Naive thymus-derived CD8-positive, alpha-beta T cell (primary cell): ENCODE measurements at regions not wholly inside any gene's neighbourhood (a gene's known extent, or its start where the extent isn't known, plus 50 kb on each side); places are given as distances from the start of the nearest gene placed in this dataset.
A peak's percentile ranks its signal among the peaks of the same experiment; 100 is the strongest.

ENCODE experiments used
- ATAC-seq, 2 donors: fragments of 150-1000 bp; cut with Tn5 transposase in 1 of 2; sonication (Bioruptor Pico), chemical (Tn5 transposase) in 1 of 2; 1 replicate in 1 of 2; 2 replicates in 1 of 2; pipeline ENCODE4 v1.10.0; 2021; ENCODE audit warnings: mild to moderate bottlenecking in 2 of 2, moderate library complexity in 2 of 2
- POLR2A ChIA-PET: fragments of 350-600 bp; sonication (Branson Sonifier 250); formaldehyde crosslinking; loops from one replicate; lab custom pipeline; 2021; ENCODE audit warnings: antibody characterized with exemption; lab: Charles Lee
- DNase-seq, 10 donors: peaks; one replicate each; pipeline versions ENCODE4 v3.0.0 to v3.0.0-alpha.2; 2020 to 2022
- H3K27ac Mint-ChIP-seq, 10 donors: one replicate each; pipeline ENCODE4 v1.8.0; 2020 to 2022; ENCODE audit warnings: mild to moderate bottlenecking in 10 of 10, mixed read lengths in 10 of 10, moderate library complexity in 4 of 10, inconsistent platforms in 1 of 10
- H3K27me3 Mint-ChIP-seq, 5 donors: one replicate each; pipeline ENCODE4 v1.8.0; 2021 to 2022; ENCODE audit warnings: mixed read lengths in 5 of 5
- H3K36me3 Mint-ChIP-seq, 3 donors: one replicate each; pipeline ENCODE4 v1.8.0; 2020 to 2022; ENCODE audit warnings: mixed read lengths in 3 of 3, mild to moderate bottlenecking in 2 of 3, inconsistent platforms in 1 of 3
- H3K4me1 Mint-ChIP-seq, 4 donors: one replicate each; pipeline ENCODE4 v1.8.0; 2021 to 2022; ENCODE audit warnings: mixed read lengths in 4 of 4
- H3K4me3 Mint-ChIP-seq, 10 donors: one replicate each; pipeline ENCODE4 v1.8.0; 2020 to 2022; ENCODE audit warnings: mild to moderate bottlenecking in 10 of 10, mixed read lengths in 10 of 10, moderate library complexity in 6 of 10, inconsistent platforms in 1 of 10
- H3K9me3 Mint-ChIP-seq, 9 donors: one replicate each; pipeline ENCODE4 v1.8.0; 2020 to 2022; ENCODE audit warnings: mixed read lengths in 9 of 9, mild to moderate bottlenecking in 3 of 9, inconsistent platforms in 1 of 9, moderate library complexity in 1 of 9

DNA sequence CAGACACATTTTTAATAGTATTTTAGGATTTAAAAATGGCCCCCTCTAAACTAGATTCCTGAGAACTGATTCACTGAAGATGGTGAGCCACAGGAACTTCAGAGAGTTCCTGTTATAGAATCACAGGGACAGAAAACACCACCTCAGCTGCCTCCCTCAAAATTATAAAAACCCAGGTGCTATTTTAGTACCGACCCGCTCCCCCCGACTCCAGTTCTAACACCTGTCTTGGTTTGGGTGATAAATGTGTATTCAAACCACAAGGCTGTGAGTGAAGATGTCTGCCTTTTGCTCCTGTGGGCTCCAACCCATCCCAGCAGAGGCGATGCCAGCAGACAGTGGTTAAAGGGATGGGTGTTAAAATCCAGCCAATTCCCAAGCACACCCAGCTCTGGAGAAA, 127.4 kb upstream of the LY86 start:
- ATAC-seq (no peak), DNase-seq (no peak)
- H3K27ac Mint-ChIP-seq: peak overlapping the region in 1 of 10 donors; percentile 66
- no peak overlapping the region for H3K4me3 Mint-ChIP-seq
- H3K27me3 Mint-ChIP-seq: peaks cover 7 to 34% (median 23%) of the 10 kb centered on the region in 5 donors
- H3K4me1 Mint-ChIP-seq: no peaks in the 10 kb centered on the region
- peaks cover 0 to 5% (median 0%) of the 10 kb centered on the region in 3 donors for H3K36me3 Mint-ChIP-seq
- POLR2A ChIA-PET: no interaction called here
- H3K9me3 Mint-ChIP-seq: peaks cover 0 to 6% (median 3%) of the 10 kb centered on the region in 9 donors

DNA sequence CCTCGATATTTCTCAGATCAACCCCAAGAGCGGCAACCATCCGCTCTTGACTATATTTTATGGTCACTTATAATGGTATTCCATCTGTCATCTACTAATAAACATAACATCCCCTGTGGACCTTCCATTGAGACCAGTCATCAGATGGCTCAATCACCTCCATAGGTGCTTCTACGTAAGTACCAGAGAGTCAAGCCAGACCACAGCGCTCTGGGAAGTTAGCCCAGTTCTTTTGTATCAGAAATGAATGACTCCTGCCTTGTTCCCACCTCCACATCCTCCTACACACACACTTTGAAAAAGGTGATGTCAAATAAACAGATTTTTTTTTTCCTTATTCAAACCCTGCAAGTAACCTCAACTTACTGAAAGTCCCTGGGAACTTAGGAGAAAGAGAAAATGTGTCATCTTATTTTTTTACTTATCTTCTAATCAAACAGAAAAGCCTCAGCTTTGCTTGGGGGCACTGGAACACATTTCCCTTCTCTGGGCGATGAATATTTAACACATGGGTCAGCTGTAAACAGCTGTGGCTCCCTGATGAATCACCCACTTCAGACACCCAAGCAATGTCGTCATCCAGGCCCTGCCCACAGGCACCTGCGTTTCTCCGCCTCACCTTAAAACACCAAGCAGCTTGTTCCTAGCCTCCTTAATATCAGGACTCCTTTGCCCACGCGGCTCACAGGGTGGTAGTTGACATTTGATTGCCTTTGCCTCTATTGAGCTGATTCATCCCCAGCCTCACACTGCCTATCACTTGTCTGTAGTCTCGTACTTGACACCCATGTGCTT, 121.4 kb upstream of the LY86 start:
- no peaks in the 10 kb centered on the region for H3K4me1 Mint-ChIP-seq
- peaks cover 1 to 15% (median 9%) of the 10 kb centered on the region in 5 donors for H3K27me3 Mint-ChIP-seq
- POLR2A ChIA-PET: no interaction called here
- ATAC-seq (no peak), DNase-seq (no peak)
- H3K4me3 Mint-ChIP-seq: no peak overlapping the region
- H3K27ac Mint-ChIP-seq: no peak overlapping the region
- peaks cover 0 to 17% (median 9%) of the 10 kb centered on the region in 9 donors for H3K9me3 Mint-ChIP-seq
- H3K36me3 Mint-ChIP-seq: peaks cover 0 to 14% (median 4%) of the 10 kb centered on the region in 3 donors

GRCh38 chr6:6469074-6469473, 119.4 kb upstream of the LY86 start:
- peaks cover 0 to 17% (median 9%) of the 10 kb centered on the region in 9 donors for H3K9me3 Mint-ChIP-seq
- H3K4me3 Mint-ChIP-seq: no peak overlapping the region
- POLR2A ChIA-PET: no interaction called here
- ATAC-seq: no peak
- H3K27ac Mint-ChIP-seq: peak overlapping the region in 1 of 10 donors; percentile 4
- DNase-seq: no peak
- H3K4me1 Mint-ChIP-seq: no peaks in the 10 kb centered on the region
- peaks cover 1 to 9% (median 5%) of the 10 kb centered on the region in 5 donors for H3K27me3 Mint-ChIP-seq
- H3K36me3 Mint-ChIP-seq: peaks cover 0 to 14% (median 4%) of the 10 kb centered on the region in 3 donors

DNA sequence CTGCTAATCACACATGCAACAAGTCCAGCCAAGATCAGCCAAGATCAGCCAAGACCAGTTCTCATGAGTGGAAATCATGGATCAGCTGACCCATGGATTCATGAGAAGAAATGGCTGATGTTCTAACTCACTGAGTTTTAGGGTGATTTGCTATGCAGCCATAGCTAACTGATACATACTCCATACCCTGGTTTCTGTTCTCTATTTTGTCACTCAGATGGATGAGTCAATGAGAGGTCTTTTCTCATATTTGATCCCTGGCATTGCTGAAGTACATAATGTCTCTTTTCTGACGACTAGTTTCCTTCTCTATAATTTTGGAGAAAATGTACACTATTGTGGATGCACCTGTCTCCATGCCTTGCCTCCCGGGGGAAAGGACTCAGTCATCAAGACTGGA, 118.4 kb upstream of the LY86 start:
- no peak for ATAC-seq
- peaks cover 0 to 14% (median 4%) of the 10 kb centered on the region in 3 donors for H3K36me3 Mint-ChIP-seq
- POLR2A ChIA-PET: no interaction called here

GRCh38 chr6:6471276-6471675, 117.2 kb upstream of the LY86 start:
- ATAC-seq (no peak), DNase-seq (no peak)
- H3K4me3 Mint-ChIP-seq: no peak overlapping the region
- H3K4me1 Mint-ChIP-seq: no peaks in the 10 kb centered on the region
- POLR2A ChIA-PET: no interaction called here
- H3K9me3 Mint-ChIP-seq: peaks cover 0 to 17% (median 9%) of the 10 kb centered on the region in 9 donors
- no peak overlapping the region for H3K27ac Mint-ChIP-seq
- H3K27me3 Mint-ChIP-seq: peaks cover 0 to 11% (median 4%) of the 10 kb centered on the region in 5 donors
- peaks cover 0 to 14% (median 4%) of the 10 kb centered on the region in 3 donors for H3K36me3 Mint-ChIP-seq

More for the DNA sequence above, 118.4 kb upstream of the LY86 start:
- peaks cover 0 to 17% (median 9%) of the 10 kb centered on the region in 9 donors for H3K9me3 Mint-ChIP-seq
- DNase-seq: no peak
- peaks cover 1 to 12% (median 5%) of the 10 kb centered on the region in 5 donors for H3K27me3 Mint-ChIP-seq
- H3K4me1 Mint-ChIP-seq: no peaks in the 10 kb centered on the region
- no peak overlapping the region for H3K4me3 Mint-ChIP-seq
- H3K27ac Mint-ChIP-seq: no peak overlapping the region

DNA sequence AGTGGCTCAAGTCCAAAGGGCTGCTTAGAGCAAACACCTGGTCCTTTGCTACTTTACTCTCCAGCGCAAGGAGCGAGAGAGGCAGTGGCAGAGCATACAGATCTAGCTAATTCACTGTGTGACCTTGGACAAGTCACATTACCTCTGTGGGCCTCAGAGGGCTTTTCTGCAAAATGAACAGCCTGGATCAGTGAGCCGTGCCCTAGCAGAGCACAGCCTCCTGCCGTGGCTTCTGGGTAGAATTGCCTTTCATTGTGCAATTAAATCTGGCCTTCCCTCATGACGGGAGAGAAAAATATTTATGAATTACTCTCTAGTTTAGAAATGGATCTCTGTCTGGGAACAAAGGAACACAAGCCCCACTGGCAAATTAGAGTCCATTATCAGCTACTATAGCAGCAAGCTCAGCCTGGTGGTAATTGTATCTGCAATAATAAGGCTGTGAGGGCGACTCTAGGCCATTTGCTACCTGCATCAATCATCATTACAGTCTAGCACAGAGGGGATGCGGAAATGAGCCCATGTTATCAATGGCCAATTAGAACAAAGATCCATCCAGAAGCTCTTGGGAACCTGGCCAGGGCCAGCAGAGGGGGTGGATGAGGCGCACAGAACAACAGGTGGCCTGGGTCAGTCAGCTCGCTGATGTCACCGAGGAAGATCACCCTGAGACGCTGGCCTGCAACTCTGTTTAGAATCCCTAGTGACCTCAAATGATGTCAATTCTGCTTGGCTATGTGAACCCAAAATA, 114.2 kb upstream of the LY86 start:
- H3K4me3 Mint-ChIP-seq: no peak overlapping the region
- no peak for DNase-seq

GRCh38 chr6:6479785-6480184, 108.7 kb upstream of the LY86 start:
- ATAC-seq (no peak), DNase-seq (no peak)
- Mint-ChIP-seq H3K27ac (no peak overlapping the region), H3K9me3 (peaks cover 0 to 9% (median 0%) of the 10 kb centered on the region in 9 donors), H3K27me3 (peaks cover 5 to 36% (median 16%) of the 10 kb centered on the region in 5 donors), H3K36me3 (peaks cover 0 to 5% (median 5%) of the 10 kb centered on the region in 3 donors), H3K4me1 (no peaks in the 10 kb centered on the region), H3K4me3 (no peak overlapping the region)
- POLR2A ChIA-PET: no interaction called here

More for the DNA sequence above, 114.2 kb upstream of the LY86 start:
- Mint-ChIP-seq H3K36me3 (peaks cover 0 to 20% (median 9%) of the 10 kb centered on the region in 3 donors), H3K4me1 (no peaks in the 10 kb centered on the region), H3K9me3 (peaks cover 0 to 18% (median 9%) of the 10 kb centered on the region in 9 donors), H3K27ac (no peak overlapping the region), H3K27me3 (peaks cover 0 to 14% (median 10%) of the 10 kb centered on the region in 5 donors)
- ATAC-seq: no peak
- POLR2A ChIA-PET: no interaction called here

DNA sequence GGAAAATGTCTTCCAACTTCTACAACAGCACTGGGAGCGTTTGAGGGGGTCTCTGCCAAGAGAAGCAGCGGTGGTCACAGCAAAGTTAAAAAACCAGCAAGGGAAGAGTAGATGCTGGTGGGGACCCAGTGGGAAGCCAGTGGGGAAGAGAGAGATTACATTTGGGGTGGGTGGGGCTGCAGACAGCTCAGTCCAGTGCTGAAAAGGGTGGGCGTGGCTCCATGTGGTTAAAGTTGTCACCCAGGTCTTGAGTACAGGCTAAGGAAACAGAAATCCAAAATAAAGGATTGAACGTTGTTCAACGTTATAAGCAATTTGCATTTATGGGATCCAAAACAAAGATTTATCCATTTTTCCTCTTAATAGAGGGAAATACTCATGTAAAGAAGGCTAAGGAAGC, 106.3 kb upstream of the LY86 start:
- ATAC-seq (no peak), DNase-seq (no peak)
- peak overlapping the region in 1 of 10 donors; percentile 78 for H3K27ac Mint-ChIP-seq
- POLR2A ChIA-PET: no interaction called here
- H3K27me3 Mint-ChIP-seq: peaks cover 5 to 36% (median 13%) of the 10 kb centered on the region in 5 donors
- no peaks in the 10 kb centered on the region for H3K4me1 Mint-ChIP-seq
- H3K4me3 Mint-ChIP-seq: no peak overlapping the region
- H3K36me3 Mint-ChIP-seq: peaks cover 0 to 5% (median 5%) of the 10 kb centered on the region in 3 donors
- peaks cover 0 to 9% (median 0%) of the 10 kb centered on the region in 9 donors for H3K9me3 Mint-ChIP-seq

DNA sequence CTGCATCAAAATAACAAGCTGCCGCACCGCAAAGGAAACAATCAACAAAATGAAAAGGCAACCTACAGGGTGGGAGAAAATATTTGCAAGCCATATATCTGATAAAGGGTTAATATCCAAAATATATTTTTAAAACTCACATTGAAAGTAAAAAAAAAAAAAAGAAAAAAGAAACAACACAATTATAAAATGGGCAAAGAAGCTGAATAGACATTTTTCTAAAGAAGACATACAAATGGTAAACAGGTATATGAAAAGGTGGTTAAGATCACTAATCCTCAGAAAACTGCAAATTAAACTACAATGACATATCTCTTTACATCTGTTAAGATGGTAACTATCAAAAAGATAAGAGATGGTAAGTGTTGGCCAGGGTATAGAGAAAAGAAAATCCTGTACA, 105.4 kb upstream of the LY86 start:
- no peak for ATAC-seq
- Mint-ChIP-seq H3K27me3 (peaks cover 4 to 34% (median 12%) of the 10 kb centered on the region in 5 donors), H3K4me3 (no peak overlapping the region), H3K27ac (no peak overlapping the region), H3K36me3 (peaks cover 0 to 5% (median 5%) of the 10 kb centered on the region in 3 donors), H3K9me3 (peaks cover 0 to 9% (median 0%) of the 10 kb centered on the region in 9 donors), H3K4me1 (no peaks in the 10 kb centered on the region)
- POLR2A ChIA-PET: no interaction called here
- no peak for DNase-seq

- no peaks in the 10 kb centered on the region for H3K4me1 Mint-ChIP-seq
- H3K27me3 Mint-ChIP-seq: peaks cover 4 to 29% (median 10%) of the 10 kb centered on the region in 5 donors
- no peak for ATAC-seq
- peaks cover 0 to 9% (median 0%) of the 10 kb centered on the region in 9 donors for H3K9me3 Mint-ChIP-seq
- H3K27ac Mint-ChIP-seq: no peak overlapping the region
- POLR2A ChIA-PET: no interaction called here
- peaks cover 0 to 5% (median 5%) of the 10 kb centered on the region in 3 donors for H3K36me3 Mint-ChIP-seq
- no peak overlapping the region for H3K4me3 Mint-ChIP-seq
- no peak for DNase-seq
Observed at GRCh38 chr6:6483733-6484132, 104.8 kb upstream of the LY86 start.

DNA sequence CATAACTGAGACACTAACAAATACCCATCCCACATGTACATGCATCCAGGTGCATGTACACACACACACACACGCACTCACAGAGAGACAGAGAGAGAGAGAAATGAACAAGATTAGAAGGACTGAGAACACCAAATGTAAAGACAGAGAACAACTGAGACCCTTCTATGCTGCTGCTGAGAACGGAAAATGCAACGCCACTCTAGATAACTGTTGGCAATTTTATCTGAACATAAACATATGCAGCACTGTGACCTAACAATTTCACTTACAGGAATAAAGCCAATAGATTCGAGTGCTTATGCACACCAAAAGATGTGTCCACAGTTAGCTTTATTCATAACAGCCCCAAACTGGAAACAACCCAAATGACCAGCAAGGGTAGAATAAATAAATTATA, 103.8 kb upstream of the LY86 start:
- Mint-ChIP-seq H3K27me3 (peaks cover 4 to 19% (median 9%) of the 10 kb centered on the region in 5 donors), H3K36me3 (no peaks in the 10 kb centered on the region), H3K9me3 (peaks cover 0 to 9% (median 0%) of the 10 kb centered on the region in 9 donors), H3K27ac (no peak overlapping the region), H3K4me3 (no peak overlapping the region), H3K4me1 (no peaks in the 10 kb centered on the region)
- POLR2A ChIA-PET: no interaction called here
- ATAC-seq (no peak), DNase-seq (no peak)

- H3K36me3 Mint-ChIP-seq: no peaks in the 10 kb centered on the region
- no peak for ATAC-seq
Observed at GRCh38 chr6:6486595-6486994, 101.9 kb upstream of the LY86 start.

GRCh38 chr6:6491761-6492160, 96.8 kb upstream of the LY86 start:
- no peak for DNase-seq
- Mint-ChIP-seq H3K4me1 (peaks cover 0 to 10% (median 8%) of the 10 kb centered on the region in 4 donors), H3K4me3 (no peak overlapping the region), H3K9me3 (no peaks in the 10 kb centered on the region), H3K27ac (no peak overlapping the region), H3K36me3 (no peaks in the 10 kb centered on the region), H3K27me3 (peaks cover 0 to 2% (median 0%) of the 10 kb centered on the region in 5 donors)
- POLR2A ChIA-PET: no interaction called here
- no peak for ATAC-seq

More at GRCh38 chr6:6486595-6486994, 101.9 kb upstream of the LY86 start:
- Mint-ChIP-seq H3K4me3 (no peak overlapping the region), H3K27me3 (peaks cover 0 to 10% (median 3%) of the 10 kb centered on the region in 5 donors), H3K4me1 (no peaks in the 10 kb centered on the region), H3K27ac (no peak overlapping the region), H3K9me3 (peaks cover 0 to 9% (median 0%) of the 10 kb centered on the region in 9 donors)
- no peak for DNase-seq
- POLR2A ChIA-PET: no interaction called here
